ENCODE measurements at regions not wholly inside any gene's neighbourhood (a gene's known extent, or its start where the extent isn't known, plus 50 kb on each side); places are given as distances from the start of the nearest gene placed in this dataset.

DNA sequence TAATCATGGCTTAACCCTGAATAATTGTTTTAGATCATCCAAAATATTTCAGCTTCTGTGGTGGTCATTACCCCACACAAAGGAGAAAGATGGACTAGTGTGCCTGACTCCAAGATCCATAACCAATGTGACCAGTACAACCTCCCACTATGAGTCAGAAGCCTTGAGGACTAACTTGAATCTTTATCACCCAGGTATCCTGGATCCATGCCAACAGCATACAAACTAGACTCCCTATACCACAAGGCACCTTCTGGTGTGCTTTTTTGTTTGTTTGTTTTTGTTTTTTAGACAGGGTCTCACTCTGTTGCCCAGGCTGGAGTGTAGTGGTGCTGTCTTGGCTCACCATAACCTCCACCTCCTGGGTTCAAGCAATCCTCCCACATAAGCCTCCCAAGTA, 317.7 kb downstream of the VPS13C start:
- TF ChIP-seq NFIC (IDR thresholded peaks at IDR 0.05), result peak; percentile 53
- TF ChIP-seq, protein P1, sequence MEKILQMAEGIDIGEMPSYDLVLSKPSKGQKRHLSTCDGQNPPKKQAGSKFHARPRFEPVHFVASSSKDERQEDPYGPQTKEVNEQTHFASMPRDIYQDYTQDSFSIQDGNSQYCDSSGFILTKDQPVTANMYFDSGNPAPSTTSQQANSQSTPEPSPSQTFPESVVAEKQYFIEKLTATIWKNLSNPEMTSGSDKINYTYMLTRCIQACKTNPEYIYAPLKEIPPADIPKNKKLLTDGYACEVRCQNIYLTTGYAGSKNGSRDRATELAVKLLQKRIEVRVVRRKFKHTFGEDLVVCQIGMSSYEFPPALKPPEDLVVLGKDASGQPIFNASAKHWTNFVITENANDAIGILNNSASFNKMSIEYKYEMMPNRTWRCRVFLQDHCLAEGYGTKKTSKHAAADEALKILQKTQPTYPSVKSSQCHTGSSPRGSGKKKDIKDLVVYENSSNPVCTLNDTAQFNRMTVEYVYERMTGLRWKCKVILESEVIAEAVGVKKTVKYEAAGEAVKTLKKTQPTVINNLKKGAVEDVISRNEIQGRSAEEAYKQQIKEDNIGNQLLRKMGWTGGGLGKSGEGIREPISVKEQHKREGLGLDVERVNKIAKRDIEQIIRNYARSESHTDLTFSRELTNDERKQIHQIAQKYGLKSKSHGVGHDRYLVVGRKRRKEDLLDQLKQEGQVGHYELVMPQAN (IDR thresholded peaks at IDR 0.05; ENCODE audit: borderline replicate concordance), result no peak
- TF ChIP-seq, protein P2, sequence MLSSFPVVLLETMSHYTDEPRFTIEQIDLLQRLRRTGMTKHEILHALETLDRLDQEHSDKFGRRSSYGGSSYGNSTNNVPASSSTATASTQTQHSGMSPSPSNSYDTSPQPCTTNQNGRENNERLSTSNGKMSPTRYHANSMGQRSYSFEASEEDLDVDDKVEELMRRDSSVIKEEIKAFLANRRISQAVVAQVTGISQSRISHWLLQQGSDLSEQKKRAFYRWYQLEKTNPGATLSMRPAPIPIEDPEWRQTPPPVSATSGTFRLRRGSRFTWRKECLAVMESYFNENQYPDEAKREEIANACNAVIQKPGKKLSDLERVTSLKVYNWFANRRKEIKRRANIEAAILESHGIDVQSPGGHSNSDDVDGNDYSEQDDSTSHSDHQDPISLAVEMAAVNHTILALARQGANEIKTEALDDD (IDR thresholded peaks at IDR 0.05), result peak; percentile 16; the same call in 1 of the 2 replicates
- TF ChIP-seq, protein P3, sequence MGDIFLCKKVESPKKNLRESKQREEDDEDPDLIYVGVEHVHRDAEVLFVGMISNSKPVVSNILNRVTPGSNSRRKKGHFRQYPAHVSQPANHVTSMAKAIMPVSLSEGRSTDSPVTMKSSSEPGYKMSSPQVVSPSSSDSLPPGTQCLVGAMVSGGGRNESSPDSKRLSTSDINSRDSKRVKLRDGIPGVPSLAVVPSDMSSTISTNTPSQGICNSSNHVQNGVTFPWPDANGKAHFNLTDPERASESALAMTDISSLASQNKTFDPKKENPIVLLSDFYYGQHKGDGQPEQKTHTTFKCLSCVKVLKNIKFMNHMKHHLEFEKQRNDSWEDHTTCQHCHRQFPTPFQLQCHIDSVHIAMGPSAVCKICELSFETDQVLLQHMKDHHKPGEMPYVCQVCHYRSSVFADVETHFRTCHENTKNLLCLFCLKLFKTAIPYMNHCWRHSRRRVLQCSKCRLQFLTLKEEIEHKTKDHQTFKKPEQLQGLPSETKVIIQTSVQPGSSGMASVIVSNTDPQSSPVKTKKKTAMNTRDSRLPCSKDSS (IDR thresholded peaks at IDR 0.05; ENCODE audit: low read depth, partially characterized antibody), result no peak
- H3K9me3 ChIP-seq (replicated peaks; ENCODE audit: control insufficient read depth, insufficient read depth, low read depth, low read length), result no peaks in the 10 kb centered on the region
- peaks cover 0 to 6% of the 10 kb centered on the region in 2 experiments; a peak in 1 of 5 replicates for H3K27me3 ChIP-seq (ENCODE audit: control insufficient read depth in 2 of 2, insufficient read depth in 2 of 2, low read length in 2 of 2)
- H4K20me1 ChIP-seq (replicated peaks; ENCODE audit: control insufficient read depth, insufficient read depth, low read length), result no peaks in the 10 kb centered on the region
- H3K79me2 ChIP-seq (ENCODE audit: control insufficient read depth, insufficient read depth, low read length), result no peaks in the 10 kb centered on the region
- intact Hi-C loops (cut with micrococcal nuclease) (no loop called here), in situ Hi-C loops (cut with MboI) (no loop called here)
- H3K27ac ChIP-seq (ENCODE audit: extremely low read depth, low read depth, low read length), result no peak overlapping the region
- no TSS peak for BruUV-seq (replicated peaks)
- ATAC-seq (no peak), FAIRE-seq (no peak), DNase-seq (ENCODE audit: extremely low read depth in 1 of 4, low spot score in 3 of 4) (no peak)
- no peak overlapping the region for H3K4me2 ChIP-seq (ENCODE audit: insufficient read depth, low read length)
- H2AFZ ChIP-seq (ENCODE audit: low read depth, low read length), result no peak overlapping the region
- no peak overlapping the region for H3K4me3 ChIP-seq
- ChIA-PET CTCF (ENCODE audit: low intra/inter-chr PET ratio) (no interaction called here), POLR2A (no interaction called here)
- peaks cover 2% of the 10 kb centered on the region for H3K9me1 ChIP-seq (ENCODE audit: control insufficient read depth, insufficient read depth, low read length)
- no peak overlapping the region for H3K9ac ChIP-seq (ENCODE audit: insufficient read depth in 1 of 2, low read depth in 2 of 2, low read length in 2 of 2)
- no peaks in the 10 kb centered on the region for H3K4me1 ChIP-seq (replicated peaks in 1 of 2; ENCODE audit: control insufficient read depth in 2 of 2, insufficient read depth in 2 of 2, low read length in 2 of 2)
- no peaks in the 10 kb centered on the region for H3K36me3 ChIP-seq (ENCODE audit: control insufficient read depth, insufficient read depth, low read length)

All from K562 (cell line).